ENCODE measurements at regions not wholly inside any gene's neighbourhood (a gene's known extent, or its start where the extent isn't known, plus 50 kb on each side); places are given as distances from the start of the nearest gene placed in this dataset.

DNA sequence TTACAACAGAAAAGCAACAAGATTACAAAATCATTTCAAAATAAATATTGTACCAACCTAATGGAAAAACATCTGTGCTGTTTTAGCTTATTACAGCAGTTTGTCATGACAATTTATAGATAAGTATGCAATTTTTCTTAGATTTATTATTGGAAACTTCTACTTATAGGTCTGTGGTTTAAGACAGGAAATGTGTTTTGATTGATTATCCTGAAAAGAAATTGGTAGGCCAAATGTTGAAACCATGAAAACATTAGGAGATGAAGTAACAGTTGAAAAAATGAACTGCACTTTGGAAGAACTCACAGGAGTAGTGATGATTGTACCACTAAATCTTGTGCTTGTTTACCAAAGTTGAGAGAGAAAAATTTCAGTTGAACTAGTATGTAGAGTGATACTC, 162.2 kb upstream of the GIMD1 start:
- Histone ChIP-seq H3K23ac (ENCODE audit: insufficient read length, low read depth, low read length) (no peak overlapping the region), H2BK20ac (ENCODE audit: low read depth, low read length, poor library complexity, severe bottlenecking) (no peak overlapping the region), H3K27me3 (ENCODE audit: insufficient read depth, low read length) (no peaks in the 10 kb centered on the region), H2AFZ (ENCODE audit: low read length) (no peak overlapping the region), H3K9ac (ENCODE audit: extremely low read depth, insufficient read length, low read length) (no peak overlapping the region), H4K91ac (ENCODE audit: insufficient read length, low read depth, low read length) (no peak overlapping the region), H3K27ac (ENCODE audit: insufficient read length, low read depth, low read length) (no peak overlapping the region), H3K4ac (ENCODE audit: low read depth, low read length) (no peak overlapping the region), H4K8ac (replicated peaks; ENCODE audit: insufficient read length, low read depth, low read length) (no peak overlapping the region), H3K79me1 (ENCODE audit: insufficient read depth, low read depth, low read length, poor library complexity, severe bottlenecking) (no peaks in the 10 kb centered on the region), H2BK120ac (ENCODE audit: low read depth, low read length, poor library complexity, severe bottlenecking) (no peak overlapping the region), H4K20me1 (ENCODE audit: control insufficient read depth, insufficient read depth, insufficient read length) (no peaks in the 10 kb centered on the region), H3K9me3 (ENCODE audit: control insufficient read depth, low read depth, low read length) (no peaks in the 10 kb centered on the region), H2AK5ac (ENCODE audit: insufficient read length, low read length) (no peak overlapping the region), H3K18ac (ENCODE audit: insufficient read length, low read depth, low read length) (no peak overlapping the region), H2BK15ac (ENCODE audit: low read depth, low read length) (no peak overlapping the region), H3K23me2 (ENCODE audit: insufficient read length, low read depth, low read length, poor library complexity, severe bottlenecking) (no peaks in the 10 kb centered on the region), H3K4me1 (ENCODE audit: insufficient read depth, low read length) (no peaks in the 10 kb centered on the region), H3K56ac (ENCODE audit: insufficient read length, low read depth, low read length) (no peak overlapping the region), H3T11ph (ENCODE audit: low read length) (no peak overlapping the region), H3K4me2 (ENCODE audit: insufficient read depth, insufficient read length, low read length) (no peak overlapping the region), H2BK5ac (ENCODE audit: insufficient read length, low read length) (no peak overlapping the region), H4K5ac (ENCODE audit: insufficient read length, low read depth, low read length) (no peak overlapping the region), H3K79me2 (ENCODE audit: insufficient read depth, low read length) (no peaks in the 10 kb centered on the region), H3K14ac (ENCODE audit: insufficient read depth, low read length) (no peak overlapping the region), H2BK12ac (ENCODE audit: insufficient read length, low read depth, low read length) (no peak overlapping the region)
- TF ChIP-seq, protein P1, sequence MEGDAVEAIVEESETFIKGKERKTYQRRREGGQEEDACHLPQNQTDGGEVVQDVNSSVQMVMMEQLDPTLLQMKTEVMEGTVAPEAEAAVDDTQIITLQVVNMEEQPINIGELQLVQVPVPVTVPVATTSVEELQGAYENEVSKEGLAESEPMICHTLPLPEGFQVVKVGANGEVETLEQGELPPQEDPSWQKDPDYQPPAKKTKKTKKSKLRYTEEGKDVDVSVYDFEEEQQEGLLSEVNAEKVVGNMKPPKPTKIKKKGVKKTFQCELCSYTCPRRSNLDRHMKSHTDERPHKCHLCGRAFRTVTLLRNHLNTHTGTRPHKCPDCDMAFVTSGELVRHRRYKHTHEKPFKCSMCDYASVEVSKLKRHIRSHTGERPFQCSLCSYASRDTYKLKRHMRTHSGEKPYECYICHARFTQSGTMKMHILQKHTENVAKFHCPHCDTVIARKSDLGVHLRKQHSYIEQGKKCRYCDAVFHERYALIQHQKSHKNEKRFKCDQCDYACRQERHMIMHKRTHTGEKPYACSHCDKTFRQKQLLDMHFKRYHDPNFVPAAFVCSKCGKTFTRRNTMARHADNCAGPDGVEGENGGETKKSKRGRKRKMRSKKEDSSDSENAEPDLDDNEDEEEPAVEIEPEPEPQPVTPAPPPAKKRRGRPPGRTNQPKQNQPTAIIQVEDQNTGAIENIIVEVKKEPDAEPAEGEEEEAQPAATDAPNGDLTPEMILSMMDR (conservative IDR thresholded peaks at IDR 0.05): no peak
- DNase-seq: no peak
- Mint-ChIP-seq H3K9me3 (peaks cover 0 to 2% of the 10 kb centered on the region in 2 experiments; a peak in 3 of 5 replicates), H3K27me3 (ENCODE audit: low read depth) (no peaks in the 10 kb centered on the region), H3K4me3 (no peak overlapping the region), H3K36me3 (ENCODE audit: insufficient read depth in 1 of 3, low read depth in 3 of 3) (no peaks in the 10 kb centered on the region), H3K4me1 (no peaks in the 10 kb centered on the region), H3K27ac (no peak overlapping the region)

Measured in H9 (cell line).